IPS-18a (cell line): ENCODE measurements at regions not wholly inside any gene's neighbourhood (a gene's known extent, or its start where the extent isn't known, plus 50 kb on each side); places are given as distances from the start of the nearest gene placed in this dataset.

Experiments
- H3K27ac ChIP-seq: one replicate; pipeline ENCODE4 v1.5.1; 2013; ENCODE audit warnings: low read length
- H3K27me3 ChIP-seq: one replicate; pipeline ENCODE4 v1.6.1; 2013; ENCODE audit warnings: mild to moderate bottlenecking, low read length; ENCODE audit not compliant: control insufficient read depth, insufficient read depth
- H3K36me3 ChIP-seq: one replicate; pipeline ENCODE4 v1.6.1; 2013; ENCODE audit warnings: low read depth, low read length; ENCODE audit not compliant: control insufficient read depth
- H3K4me1 ChIP-seq: one replicate; pipeline ENCODE4 v1.6.1; 2013; ENCODE audit warnings: low read depth, low read length; ENCODE audit not compliant: control insufficient read depth
- H3K4me3 ChIP-seq: one replicate; pipeline ENCODE4 v1.5.1; 2013; ENCODE audit warnings: low read length
- H3K9ac ChIP-seq: one replicate; pipeline ENCODE4 v1.6.1; 2013; ENCODE audit warnings: mild to moderate bottlenecking, low read length, moderate library complexity
- H3K9me3 ChIP-seq: one replicate; pipeline ENCODE4 v1.6.1; 2013; ENCODE audit warnings: low read depth, low read length; ENCODE audit not compliant: control insufficient read depth

DNA sequence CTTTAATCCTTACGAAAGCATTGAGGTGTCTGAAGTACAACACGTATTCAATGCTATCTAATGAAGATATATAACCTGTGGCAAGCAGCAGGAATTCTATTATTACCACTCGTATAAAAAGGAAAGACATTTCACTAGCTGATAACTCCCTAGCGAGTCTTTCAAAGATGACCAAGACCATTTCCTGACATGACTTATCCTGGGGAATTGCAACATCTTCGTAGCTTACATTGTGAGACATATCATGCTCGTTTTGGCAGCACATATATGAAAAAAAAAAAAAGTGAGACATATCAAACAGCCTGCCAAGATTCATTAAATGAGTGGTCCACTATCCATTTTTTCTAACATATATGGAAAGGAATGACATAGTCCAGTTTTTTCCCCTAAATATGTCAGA, 337.0 kb downstream of the FSCB start:
- Histone ChIP-seq H3K4me1 (no peaks in the 10 kb centered on the region), H3K4me3 (no peak overlapping the region), H3K27me3 (no peaks in the 10 kb centered on the region), H3K36me3 (no peaks in the 10 kb centered on the region), H3K27ac (no peak overlapping the region), H3K9me3 (peaks cover 3% of the 10 kb centered on the region), H3K9ac (no peak overlapping the region)

GRCh38 chr14:44168566-44168965, 338.5 kb downstream of the FSCB start:
- H3K27ac ChIP-seq = no peak overlapping the region

DNA sequence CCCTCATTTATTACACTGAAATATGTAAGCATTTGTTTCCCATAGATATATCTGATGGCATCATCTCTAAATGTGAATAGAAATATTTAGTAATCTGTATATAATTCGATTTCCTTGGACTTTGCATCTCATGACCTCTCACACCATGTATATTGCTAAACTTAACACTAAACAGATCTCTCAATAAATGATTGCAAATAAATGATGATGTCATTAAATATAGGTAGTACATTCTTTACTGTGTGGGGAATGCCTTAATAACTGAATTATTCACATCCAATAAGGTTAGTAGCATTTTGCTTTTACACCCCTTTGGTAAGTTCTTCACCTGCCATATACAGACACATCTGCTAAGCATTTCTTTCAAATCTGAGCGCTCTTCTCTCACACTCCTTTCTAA, 340.5 kb downstream of the FSCB start:
- H3K27me3 ChIP-seq = no peaks in the 10 kb centered on the region
- H3K36me3 ChIP-seq = no peaks in the 10 kb centered on the region
- H3K4me3 ChIP-seq = no peak overlapping the region
- H3K4me1 ChIP-seq = no peaks in the 10 kb centered on the region
- peaks cover 10% of the 10 kb centered on the region for H3K9me3 ChIP-seq
- H3K9ac ChIP-seq = no peak overlapping the region
- no peak overlapping the region for H3K27ac ChIP-seq

More at GRCh38 chr14:44168566-44168965, 338.5 kb downstream of the FSCB start:
- Histone ChIP-seq H3K4me1 (no peaks in the 10 kb centered on the region), H3K9me3 (no peaks in the 10 kb centered on the region), H3K9ac (no peak overlapping the region), H3K4me3 (no peak overlapping the region), H3K27me3 (no peaks in the 10 kb centered on the region), H3K36me3 (no peaks in the 10 kb centered on the region)

GRCh38 chr14:44165936-44166335, 341.1 kb downstream of the FSCB start:
- H3K4me3 ChIP-seq = no peak overlapping the region
- no peaks in the 10 kb centered on the region for H3K27me3 ChIP-seq
- no peak overlapping the region for H3K9ac ChIP-seq
- H3K27ac ChIP-seq = no peak overlapping the region
- H3K36me3 ChIP-seq = no peaks in the 10 kb centered on the region
- H3K4me1 ChIP-seq = no peaks in the 10 kb centered on the region
- peaks cover 10% of the 10 kb centered on the region for H3K9me3 ChIP-seq

DNA sequence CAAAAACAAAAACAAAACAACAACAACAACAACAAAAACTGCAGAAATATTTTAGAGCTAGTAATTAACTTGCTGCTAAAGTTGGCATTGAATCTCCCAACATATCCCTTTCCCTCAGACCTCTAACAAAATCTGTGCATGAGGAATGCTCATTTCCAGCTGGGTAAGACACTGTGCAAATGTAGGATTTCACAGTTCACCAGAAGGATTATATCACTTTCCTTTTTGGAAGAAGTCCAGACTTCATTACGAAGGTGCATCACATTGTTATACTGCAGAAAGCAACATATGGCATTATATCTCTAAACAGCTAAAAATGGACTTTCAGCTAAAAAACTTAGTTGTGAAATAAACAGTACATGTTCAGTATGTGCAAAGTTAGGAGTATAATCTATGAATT, 341.8 kb downstream of the FSCB start:
- no peaks in the 10 kb centered on the region for H3K27me3 ChIP-seq
- no peaks in the 10 kb centered on the region for H3K36me3 ChIP-seq
- H3K27ac ChIP-seq = no peak overlapping the region
- H3K9me3 ChIP-seq = peaks cover 10% of the 10 kb centered on the region
- no peaks in the 10 kb centered on the region for H3K4me1 ChIP-seq
- no peak overlapping the region for H3K9ac ChIP-seq
- H3K4me3 ChIP-seq = no peak overlapping the region

DNA sequence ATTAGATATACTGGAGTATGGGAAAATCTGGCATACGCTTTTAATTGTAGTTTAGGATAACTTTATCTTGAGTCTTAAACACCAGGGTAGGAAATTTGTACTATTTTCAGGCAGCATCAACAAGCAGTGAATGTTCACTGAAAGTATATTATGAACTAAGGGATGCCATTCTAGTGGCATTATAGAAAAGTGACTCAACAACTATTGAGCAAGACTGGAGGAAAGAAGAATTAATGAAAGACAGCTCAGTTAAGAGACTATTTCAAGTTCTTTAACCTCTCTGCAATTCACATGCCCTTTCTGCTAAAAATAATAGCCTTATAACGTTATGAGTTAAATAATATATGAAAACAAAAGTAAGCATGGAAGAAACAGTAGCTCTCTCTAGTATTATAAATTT, 343.1 kb downstream of the FSCB start:
- no peaks in the 10 kb centered on the region for H3K36me3 ChIP-seq
- H3K9me3 ChIP-seq = peaks cover 10% of the 10 kb centered on the region
- H3K9ac ChIP-seq = no peak overlapping the region
- no peaks in the 10 kb centered on the region for H3K4me1 ChIP-seq
- H3K27ac ChIP-seq = no peak overlapping the region
- no peak overlapping the region for H3K4me3 ChIP-seq
- no peaks in the 10 kb centered on the region for H3K27me3 ChIP-seq

- H3K9me3 ChIP-seq = peaks cover 10% of the 10 kb centered on the region
- no peak overlapping the region for H3K27ac ChIP-seq
- no peak overlapping the region for H3K4me3 ChIP-seq
- H3K27me3 ChIP-seq = no peaks in the 10 kb centered on the region
- H3K9ac ChIP-seq = no peak overlapping the region
- no peaks in the 10 kb centered on the region for H3K36me3 ChIP-seq
- H3K4me1 ChIP-seq = no peaks in the 10 kb centered on the region
These were observed 344.9 kb downstream of the FSCB start for GRCh38 chr14:44162197-44162596.

GRCh38 chr14:44154874-44155273, 352.2 kb downstream of the FSCB start:
- H3K27me3 ChIP-seq = no peaks in the 10 kb centered on the region
- H3K9me3 ChIP-seq = no peaks in the 10 kb centered on the region
- H3K9ac ChIP-seq = no peak overlapping the region
- no peaks in the 10 kb centered on the region for H3K36me3 ChIP-seq
- H3K4me1 ChIP-seq = no peaks in the 10 kb centered on the region
- H3K4me3 ChIP-seq = no peak overlapping the region
- no peak overlapping the region for H3K27ac ChIP-seq

DNA sequence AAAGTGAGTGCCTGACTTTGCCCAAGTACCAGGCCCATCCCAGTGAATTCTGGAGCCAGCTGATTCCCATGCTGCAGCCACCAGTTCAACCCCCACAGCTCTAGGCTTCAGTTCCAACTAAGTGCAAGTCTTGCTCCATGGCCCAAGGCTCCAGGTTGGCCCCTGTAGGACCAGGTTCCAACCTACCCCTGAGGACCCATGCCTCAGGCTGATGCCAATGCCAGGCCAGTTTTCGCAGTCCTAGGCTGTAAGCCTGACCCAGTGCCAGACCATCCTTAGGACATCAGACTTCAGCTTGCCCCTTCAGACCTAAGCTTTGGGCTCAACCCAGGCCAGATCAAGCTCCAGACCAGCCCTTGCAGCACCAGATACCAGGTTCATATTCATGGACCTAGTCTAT, 352.6 kb downstream of the FSCB start:
- Histone ChIP-seq H3K4me1 (no peaks in the 10 kb centered on the region), H3K4me3 (no peak overlapping the region), H3K27me3 (no peaks in the 10 kb centered on the region), H3K9me3 (no peaks in the 10 kb centered on the region), H3K27ac (no peak overlapping the region), H3K36me3 (no peaks in the 10 kb centered on the region), H3K9ac (no peak overlapping the region)

DNA sequence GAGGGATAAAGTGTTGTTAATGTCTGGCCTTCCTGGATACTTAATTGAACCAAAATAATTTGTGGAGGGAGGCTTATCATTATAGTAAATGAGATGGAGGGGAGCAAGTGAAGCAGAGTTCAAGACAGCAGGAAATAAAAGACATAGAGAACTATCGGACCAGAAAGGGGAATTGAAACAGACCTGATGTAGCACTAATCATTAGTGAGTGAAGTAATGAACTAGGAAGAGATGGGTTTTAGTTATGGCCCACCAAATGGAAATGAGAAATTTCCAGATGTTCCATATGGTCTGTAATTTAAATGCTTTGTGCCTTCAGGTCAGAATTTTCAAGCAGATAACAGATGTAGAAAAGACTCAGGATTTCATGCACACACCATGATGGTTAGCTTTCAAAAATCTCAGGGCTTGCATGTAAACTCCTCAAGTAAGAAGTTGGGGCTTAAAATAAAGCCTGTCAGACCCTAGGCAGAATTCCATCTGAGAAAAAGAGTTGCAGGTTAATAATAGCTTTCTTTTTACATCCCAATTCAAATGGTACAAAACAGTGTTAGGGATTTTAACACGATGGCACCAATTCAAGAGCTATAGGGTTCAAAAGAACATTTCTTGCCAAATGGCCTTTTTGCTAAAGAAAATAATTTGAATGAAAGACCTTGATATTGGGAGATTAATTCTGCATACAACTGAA, 355.8 kb downstream of the FSCB start:
- Histone ChIP-seq H3K27me3 (no peaks in the 10 kb centered on the region), H3K36me3 (no peaks in the 10 kb centered on the region), H3K4me3 (no peak overlapping the region), H3K4me1 (no peaks in the 10 kb centered on the region), H3K27ac (no peak overlapping the region), H3K9me3 (no peaks in the 10 kb centered on the region), H3K9ac (no peak overlapping the region)

DNA sequence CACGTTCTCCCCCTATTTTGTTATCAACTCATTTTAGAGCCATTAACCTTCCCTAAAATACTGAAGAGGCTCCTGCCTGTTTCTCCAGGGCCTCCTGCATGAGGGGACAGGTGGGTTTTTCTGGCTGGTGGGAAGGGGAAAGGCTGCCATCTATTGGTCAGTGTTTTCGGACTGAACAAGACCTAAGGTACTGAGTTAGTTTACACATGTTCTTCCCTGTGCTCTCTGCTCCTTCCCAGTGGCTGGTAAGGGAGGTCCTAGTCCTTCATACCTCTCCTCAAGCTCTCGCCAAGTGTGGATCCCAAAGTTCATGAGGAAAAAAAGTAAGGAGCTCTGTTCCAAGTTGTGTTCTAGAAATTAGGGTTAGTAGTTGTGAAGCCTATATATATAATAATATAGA, 357.5 kb downstream of the FSCB start:
- H3K9ac ChIP-seq = no peak overlapping the region
- no peak overlapping the region for H3K4me3 ChIP-seq
- no peaks in the 10 kb centered on the region for H3K36me3 ChIP-seq
- H3K27me3 ChIP-seq = no peaks in the 10 kb centered on the region
- H3K9me3 ChIP-seq = no peaks in the 10 kb centered on the region
- no peaks in the 10 kb centered on the region for H3K4me1 ChIP-seq
- no peak overlapping the region for H3K27ac ChIP-seq

- Histone ChIP-seq H3K9me3 (no peaks in the 10 kb centered on the region), H3K4me1 (peaks cover 2% of the 10 kb centered on the region), H3K36me3 (no peaks in the 10 kb centered on the region)
These were observed 365.1 kb downstream of the FSCB start for GRCh38 chr14:44142006-44142405.

More at GRCh38 chr14:44142006-44142405, 365.1 kb downstream of the FSCB start:
- Histone ChIP-seq H3K27me3 (no peaks in the 10 kb centered on the region), H3K9ac (no peak overlapping the region), H3K4me3 (no peak overlapping the region), H3K27ac (no peak overlapping the region)
